ENCODE measurements at regions not wholly inside any gene's neighbourhood (a gene's known extent, or its start where the extent isn't known, plus 50 kb on each side); places are given as distances from the start of the nearest gene placed in this dataset.

- Histone ChIP-seq H3K27ac (replicated peaks) (no peak overlapping the region), H3K27me3 (ENCODE audit: insufficient read depth, poor library complexity, severe bottlenecking) (no peaks in the 10 kb centered on the region), H3K4me3 (replicated peaks; ENCODE audit: insufficient read depth, low read length) (no peak overlapping the region)
- no peak for DNase-seq (ENCODE audit: low read depth in 1 of 2, low spot score in 1 of 2)
- TF ChIP-seq POLR2AphosphoS5 (IDR thresholded peaks at IDR 0.05; ENCODE audit: low read depth) (no peak), CTCF (IDR thresholded peaks at IDR 0.05; ENCODE audit: insufficient read depth, low read length) (no peak), GABPA (IDR thresholded peaks at IDR 0.05; ENCODE audit: low read depth) (no peak), REST (IDR thresholded peaks at IDR 0.05; ENCODE audit: insufficient replicate concordance, low read depth) (no peak), SPI1 (IDR thresholded peaks at IDR 0.05; ENCODE audit: borderline replicate concordance, low read depth) (no peak)
Measured at GRCh38 chr13:67574320-67575233, 344.4 kb upstream of the PCDH9 start.

- DNase-seq (ENCODE audit: low read depth in 1 of 2, low spot score in 1 of 2) = no peak
- H3K27ac ChIP-seq (replicated peaks) = no peak overlapping the region
- TF ChIP-seq GABPA (IDR thresholded peaks at IDR 0.05; ENCODE audit: low read depth) = no peak
- TF ChIP-seq CTCF (IDR thresholded peaks at IDR 0.05; ENCODE audit: insufficient read depth, low read length) = no peak
- TF ChIP-seq SPI1 (IDR thresholded peaks at IDR 0.05; ENCODE audit: borderline replicate concordance, low read depth) = no peak
- no peak for TF ChIP-seq REST (IDR thresholded peaks at IDR 0.05; ENCODE audit: insufficient replicate concordance, low read depth)
- TF ChIP-seq POLR2AphosphoS5 (IDR thresholded peaks at IDR 0.05; ENCODE audit: low read depth) = no peak
- H3K27me3 ChIP-seq (ENCODE audit: insufficient read depth, poor library complexity, severe bottlenecking) = no peaks in the 10 kb centered on the region
- no peak overlapping the region for H3K4me3 ChIP-seq (replicated peaks; ENCODE audit: insufficient read depth, low read length)
Measured at GRCh38 chr13:67568205-67568604, 338.1 kb upstream of the PCDH9 start.

- no peaks in the 10 kb centered on the region for H3K27me3 ChIP-seq (ENCODE audit: insufficient read depth, poor library complexity, severe bottlenecking)
- TF ChIP-seq POLR2AphosphoS5 (IDR thresholded peaks at IDR 0.05; ENCODE audit: low read depth) (no peak), GABPA (IDR thresholded peaks at IDR 0.05; ENCODE audit: low read depth) (no peak), SPI1 (IDR thresholded peaks at IDR 0.05; ENCODE audit: borderline replicate concordance, low read depth) (no peak), CTCF (IDR thresholded peaks at IDR 0.05; ENCODE audit: insufficient read depth, low read length) (no peak), REST (IDR thresholded peaks at IDR 0.05; ENCODE audit: insufficient replicate concordance, low read depth) (no peak)
- H3K27ac ChIP-seq (replicated peaks) = no peak overlapping the region
- H3K4me3 ChIP-seq (replicated peaks; ENCODE audit: insufficient read depth, low read length) = no peak overlapping the region
- peak in 1 of 2 experiments; percentile 12 for DNase-seq (ENCODE audit: low read depth in 1 of 2, low spot score in 1 of 2)
Measured at GRCh38 chr13:67557642-67558241, 327.6 kb upstream of the PCDH9 start.

Data from HL-60 (cell line).